HG03432 (cell line): ENCODE measurements at regions not wholly inside any gene's neighbourhood (a gene's known extent, or its start where the extent isn't known, plus 50 kb on each side); places are given as distances from the start of the nearest gene placed in this dataset.

ENCODE experiments used
- ATAC-seq: cut with Tn5 transposase; IDR thresholded peaks from one replicate; pipeline ENCODE4 v1.9.1; 2021; ENCODE audit warnings: mild to moderate bottlenecking, moderate library complexity; ENCODE audit not compliant: unreplicated experiment

DNA sequence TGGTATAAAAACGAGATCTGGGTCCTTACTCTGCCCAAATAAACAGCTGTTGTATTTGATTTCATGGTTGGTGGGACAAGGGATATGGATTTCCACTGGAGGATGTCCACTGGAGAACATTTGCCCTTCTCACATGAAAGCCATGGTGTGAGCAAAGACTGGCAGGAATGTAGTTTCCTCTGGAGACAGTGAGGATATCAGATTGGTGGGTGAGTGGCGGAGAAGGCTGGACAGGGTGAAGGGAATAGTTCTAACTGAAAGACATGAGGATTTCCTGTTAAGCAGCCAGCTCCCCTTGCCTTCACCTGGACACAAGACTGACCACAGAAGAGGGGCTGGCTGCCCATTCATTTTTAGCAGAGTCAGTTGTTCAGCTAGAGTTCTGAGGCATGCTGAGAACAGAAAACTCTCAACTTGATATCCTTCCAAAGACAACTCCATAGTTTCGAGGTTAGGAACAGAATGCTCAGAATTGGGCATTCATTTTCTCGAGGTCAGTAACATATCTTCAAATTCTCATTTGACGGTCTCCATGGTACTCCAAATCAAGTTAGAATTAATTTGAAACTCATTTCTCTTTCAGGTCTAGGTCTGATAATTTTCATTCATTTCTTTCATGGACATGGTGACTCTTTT, 365.7 kb downstream of the LRIG3 start:
- ATAC-seq = no peak

DNA sequence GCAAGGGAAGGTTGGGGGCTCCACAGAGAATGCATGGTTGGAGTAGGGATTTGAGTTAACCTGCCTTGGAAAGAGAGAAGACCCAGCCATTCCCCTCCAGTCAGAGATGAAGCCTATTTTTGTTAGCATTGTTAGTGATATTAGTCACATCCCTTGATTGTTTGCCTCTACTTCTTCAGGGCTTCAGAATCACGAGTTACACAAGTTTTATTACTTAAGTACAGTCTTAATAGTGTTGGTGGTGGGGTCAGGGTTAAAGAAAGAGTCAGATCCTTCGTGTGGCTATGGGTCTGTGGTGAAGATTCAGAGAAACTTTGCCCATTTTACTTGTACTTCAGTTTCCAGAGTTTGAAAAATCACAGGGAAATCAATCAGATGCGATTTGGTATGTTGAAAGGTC, 363.1 kb downstream of the LRIG3 start:
- ATAC-seq = no peak

DNA sequence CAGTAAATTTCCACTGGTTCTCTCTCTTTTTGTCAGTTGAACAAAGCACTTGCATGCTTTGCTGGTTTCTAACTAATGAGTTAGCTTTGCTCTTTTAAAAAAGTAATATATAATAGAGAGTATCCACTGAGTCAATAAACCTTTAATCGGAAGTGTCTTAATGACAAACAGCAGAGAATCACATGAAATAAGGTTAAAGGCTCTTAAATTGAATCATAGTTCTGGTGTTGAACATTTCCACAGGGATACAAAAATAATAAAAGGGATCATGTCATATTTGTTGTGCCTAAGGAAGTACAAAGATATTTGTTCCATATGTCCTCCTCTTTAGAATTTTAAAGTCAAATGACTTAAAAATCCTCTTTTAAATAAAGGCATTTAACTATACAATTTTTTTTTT, 362.6 kb downstream of the LRIG3 start:
- ATAC-seq = no peak

DNA sequence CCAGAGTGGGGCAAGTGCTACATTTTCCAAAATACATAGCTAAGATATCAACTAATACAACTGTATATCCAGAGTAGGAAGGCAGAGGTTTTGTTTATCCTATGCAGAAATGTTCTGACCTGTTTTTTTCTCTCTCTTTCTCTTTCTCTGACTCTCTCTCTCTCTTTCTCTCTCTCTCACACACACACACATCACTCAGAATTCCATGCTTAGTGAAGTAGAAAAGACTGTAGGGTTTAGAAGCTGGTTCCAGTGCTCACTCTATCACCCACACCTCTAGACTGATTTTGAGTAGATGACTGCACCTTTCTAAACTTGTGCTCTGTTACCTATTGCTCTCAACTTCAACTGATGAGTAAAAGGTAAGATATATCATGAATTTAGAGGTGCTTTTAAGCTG, 356.7 kb downstream of the LRIG3 start:
- no peak for ATAC-seq

DNA sequence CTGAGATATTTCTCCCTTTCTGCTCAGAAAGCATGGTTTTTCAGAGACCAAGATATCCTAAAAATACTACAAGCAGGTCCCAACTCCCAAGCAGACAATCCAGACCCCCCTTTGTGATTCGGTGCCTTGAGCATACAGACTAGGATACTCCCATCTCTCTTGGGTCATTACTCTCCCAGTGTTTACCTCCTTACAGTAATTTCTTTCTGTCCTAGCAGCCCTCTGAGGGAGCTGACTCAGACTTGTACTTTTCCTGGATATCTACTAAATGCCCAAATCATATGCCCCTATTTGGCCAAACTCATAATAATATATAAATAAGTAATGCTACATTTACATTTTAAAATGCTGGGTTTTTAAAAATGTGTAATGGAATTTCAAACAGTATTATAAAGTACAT, 355.6 kb downstream of the LRIG3 start:
- no peak for ATAC-seq

DNA sequence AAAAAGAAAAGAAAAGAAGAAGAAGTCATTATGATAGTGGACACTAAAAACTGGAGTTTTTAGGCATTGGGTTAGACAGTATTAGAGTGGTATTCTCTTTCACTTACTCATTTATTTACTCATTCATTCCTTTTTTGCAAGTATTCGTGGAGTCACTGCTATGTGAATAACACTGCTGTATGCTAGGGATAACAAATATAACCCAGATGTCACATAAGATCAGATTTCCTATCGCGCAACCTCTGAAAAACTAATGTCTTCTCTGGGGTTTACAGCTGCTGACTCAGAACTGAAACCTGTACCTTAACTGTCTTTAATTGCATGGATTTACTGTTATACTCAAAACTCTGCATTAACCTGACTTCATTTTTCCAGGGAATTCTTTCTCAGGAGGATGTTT, 353.7 kb downstream of the LRIG3 start:
- ATAC-seq = no peak

DNA sequence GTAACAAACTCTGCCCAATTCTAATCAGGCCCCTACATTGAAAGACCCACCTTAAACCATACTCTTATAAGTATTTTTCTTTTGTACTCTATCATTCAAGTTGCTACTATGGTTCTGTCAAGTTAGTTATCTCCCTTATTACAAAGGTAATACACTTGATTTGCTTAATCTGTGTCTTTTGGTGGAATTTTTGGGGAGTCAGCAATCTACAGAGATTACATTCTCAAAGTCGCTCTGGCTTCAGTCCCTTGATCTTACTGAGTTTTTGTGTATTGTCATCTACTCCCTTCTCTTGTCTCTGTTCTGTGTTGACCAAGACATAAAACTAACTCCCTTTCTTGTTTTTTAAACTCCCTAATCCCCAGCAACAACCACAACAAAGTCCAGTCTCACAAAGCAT, 353.1 kb downstream of the LRIG3 start:
- no peak for ATAC-seq

DNA sequence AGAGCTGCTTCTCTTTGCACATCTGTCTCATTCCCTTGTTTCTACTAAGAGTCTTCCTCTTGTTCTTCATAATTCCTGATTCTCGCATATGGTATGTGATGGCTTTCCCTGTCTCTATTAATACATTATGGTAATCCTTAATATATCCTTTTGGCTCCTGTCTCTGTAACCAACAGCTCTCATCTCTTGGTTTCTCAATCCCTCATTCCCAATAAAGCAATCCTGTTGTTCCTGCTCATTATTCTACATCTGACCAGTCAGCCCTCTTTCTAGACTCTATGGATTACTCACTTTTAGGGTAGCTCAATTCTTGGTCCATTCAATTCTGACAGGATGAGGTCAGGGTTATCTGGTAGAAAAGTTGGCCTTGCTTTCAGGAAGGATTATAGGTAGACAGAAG, 349.9 kb downstream of the LRIG3 start:
- ATAC-seq = no peak

DNA sequence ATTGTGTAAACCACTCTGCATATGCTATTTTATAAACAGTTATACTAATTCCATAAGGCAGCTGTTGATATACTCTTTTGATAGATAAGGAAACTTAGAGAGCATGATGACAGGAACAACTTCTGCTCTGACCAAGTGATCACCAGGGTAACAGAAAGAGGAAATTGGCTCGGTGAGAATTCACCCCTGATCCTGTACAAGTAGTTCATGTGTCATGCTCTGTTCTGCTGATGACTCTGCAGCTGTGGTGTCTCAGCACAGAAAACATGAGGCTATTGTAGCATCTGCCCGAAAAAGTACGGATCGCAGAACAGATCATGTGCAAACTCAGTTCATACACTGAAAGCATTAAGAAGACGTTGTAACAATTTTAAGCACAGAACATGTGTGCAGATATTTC, 345.0 kb downstream of the LRIG3 start:
- no peak for ATAC-seq

DNA sequence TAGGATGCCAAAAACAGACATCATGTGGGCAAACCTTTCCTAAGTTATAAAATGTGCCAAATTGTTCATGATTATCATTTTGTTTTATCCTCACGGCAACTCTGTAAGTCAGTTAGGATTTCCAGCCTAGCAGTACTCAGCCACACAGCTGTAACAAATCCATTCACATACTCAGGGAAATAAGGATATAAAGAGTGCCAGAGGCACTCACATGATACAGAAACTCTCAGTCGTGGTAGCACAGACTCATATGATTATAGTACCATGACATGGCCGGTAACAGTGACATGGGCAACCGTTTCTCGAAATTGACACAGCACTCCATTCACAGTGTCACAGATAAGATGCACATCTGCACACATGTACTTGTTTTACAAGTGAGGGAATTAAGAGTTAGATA, 344.2 kb downstream of the LRIG3 start:
- no peak for ATAC-seq

DNA sequence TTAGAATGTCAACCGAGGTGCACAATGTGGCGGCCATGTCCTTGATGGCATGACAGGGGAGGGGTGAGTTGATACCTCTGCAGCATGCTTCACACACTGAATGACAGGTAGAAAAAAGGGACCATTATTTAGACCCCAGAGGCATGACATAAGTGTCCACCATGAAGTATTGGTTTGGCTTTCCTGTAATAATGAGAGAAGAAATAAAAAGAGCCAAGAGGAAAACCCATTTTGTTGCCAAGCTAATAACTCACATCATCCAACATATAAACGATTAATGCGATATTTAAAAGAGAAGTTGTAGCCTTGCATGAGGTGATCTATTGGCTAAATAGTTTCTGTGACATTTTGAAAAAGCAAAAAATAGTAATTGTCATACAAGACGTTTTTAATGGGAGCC, 343.4 kb downstream of the LRIG3 start:
- no peak for ATAC-seq

DNA sequence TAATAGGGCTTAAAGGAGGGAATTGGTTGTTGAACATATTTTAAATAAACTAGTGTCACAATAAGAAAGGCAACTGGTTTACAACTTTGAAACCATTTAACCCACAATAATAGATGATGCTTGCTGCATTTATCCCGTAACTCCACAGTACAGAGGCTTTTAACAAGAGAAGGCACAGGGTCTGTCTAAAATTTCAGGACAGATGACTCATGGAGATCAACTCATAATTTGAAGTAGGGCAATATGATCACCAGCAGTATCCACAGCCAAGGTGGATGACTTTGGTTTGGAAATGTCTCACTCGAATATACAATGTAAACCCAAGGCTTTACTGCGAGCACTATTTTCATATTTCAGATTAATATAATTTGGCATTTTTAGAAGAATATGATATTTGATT, 340.2 kb downstream of the LRIG3 start:
- no peak for ATAC-seq

DNA sequence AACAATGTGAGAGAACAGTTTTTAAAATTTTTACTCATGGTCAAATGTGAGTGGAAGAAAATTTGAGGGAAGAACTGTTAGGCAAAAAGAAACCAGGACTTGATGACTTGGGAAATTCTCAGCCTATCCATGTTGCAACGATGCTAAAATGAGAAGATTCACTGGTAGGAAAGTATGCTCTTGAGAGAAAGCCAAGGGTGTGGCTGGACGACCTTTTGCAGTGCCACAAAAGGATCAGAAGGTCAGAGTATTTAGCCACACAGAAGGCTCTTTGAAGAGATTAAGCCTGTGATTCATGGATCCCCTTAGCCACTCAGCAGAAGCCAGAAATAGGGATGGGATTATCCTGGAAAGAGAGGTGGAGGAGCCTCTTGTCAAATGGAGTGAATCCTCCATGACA, 336.8 kb downstream of the LRIG3 start:
- no peak for ATAC-seq

DNA sequence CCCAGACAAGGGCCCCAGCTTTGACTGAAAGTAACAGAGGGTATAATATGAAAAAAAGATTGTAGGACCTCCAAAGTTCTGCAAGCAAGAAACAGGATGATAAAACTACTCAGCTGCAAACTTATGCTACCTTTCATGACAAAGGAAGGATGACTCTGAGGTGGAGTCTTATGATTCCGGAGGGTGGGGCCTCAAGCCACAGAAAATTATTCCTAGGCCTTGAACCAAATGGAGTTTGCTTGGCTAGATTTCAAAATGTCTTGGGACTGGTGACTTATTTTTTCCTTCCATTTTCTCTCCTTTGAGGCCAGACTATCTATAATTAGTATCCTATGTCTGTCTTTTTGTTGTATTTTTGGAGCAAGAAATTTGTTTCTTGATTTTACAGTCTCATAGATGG, 336.4 kb downstream of the LRIG3 start:
- no peak for ATAC-seq

DNA sequence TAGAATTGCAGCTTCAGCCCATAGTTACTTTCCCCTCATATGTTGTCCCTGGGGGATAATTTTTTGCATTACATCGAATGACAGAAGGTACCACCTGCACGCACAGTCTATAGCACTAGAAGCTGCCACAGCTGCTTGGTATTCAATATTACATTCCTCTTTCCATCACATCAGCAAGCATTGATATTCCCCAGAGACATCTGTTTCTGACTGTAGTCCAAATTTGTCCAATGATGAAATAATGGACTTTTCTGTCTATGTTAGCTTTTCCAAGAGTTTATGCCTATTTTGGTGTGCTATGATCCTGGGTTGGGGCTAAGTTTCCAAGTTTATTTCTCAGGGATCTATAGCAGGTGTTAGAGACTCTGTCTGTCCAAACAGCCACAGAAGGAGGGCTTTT, 335.4 kb downstream of the LRIG3 start:
- ATAC-seq = no peak

DNA sequence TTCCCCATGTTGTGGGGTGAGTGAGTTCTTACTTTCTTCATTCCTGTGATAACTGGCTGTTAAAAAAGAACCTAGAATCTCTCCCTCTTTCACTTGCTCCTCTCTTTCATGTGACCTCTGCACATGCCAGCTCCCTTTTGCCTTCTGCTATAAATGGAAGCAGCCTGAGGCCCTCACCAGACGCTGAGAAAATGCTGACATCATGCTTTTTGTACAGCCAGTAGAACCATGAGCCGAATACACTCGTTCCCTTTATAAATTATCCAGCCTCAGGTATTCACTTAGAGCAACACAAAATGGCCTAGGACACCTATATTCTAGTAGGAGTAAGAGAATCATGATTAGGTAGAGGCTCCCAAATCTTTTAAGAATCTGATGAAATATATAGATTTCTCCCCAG, 333.5 kb downstream of the LRIG3 start:
- no peak for ATAC-seq

DNA sequence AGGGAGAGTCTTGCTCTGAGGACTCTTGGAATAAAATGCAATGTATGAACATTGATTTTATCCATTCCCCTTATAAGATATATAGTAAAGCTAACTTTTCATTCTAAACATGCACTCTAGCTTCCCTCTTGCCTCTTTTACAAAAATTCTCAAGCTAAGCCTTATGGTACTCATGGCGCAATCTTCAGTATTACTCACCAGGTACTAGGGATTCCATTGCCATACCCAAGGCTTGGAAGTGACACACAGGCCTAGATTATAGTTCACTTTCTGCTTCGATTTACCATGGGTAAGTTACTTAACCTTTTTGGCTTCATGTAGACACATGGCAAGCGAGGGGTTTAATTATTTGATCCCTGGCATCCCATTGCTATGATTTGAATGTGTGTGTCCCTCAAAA, 331.5 kb downstream of the LRIG3 start:
- no peak for ATAC-seq

DNA sequence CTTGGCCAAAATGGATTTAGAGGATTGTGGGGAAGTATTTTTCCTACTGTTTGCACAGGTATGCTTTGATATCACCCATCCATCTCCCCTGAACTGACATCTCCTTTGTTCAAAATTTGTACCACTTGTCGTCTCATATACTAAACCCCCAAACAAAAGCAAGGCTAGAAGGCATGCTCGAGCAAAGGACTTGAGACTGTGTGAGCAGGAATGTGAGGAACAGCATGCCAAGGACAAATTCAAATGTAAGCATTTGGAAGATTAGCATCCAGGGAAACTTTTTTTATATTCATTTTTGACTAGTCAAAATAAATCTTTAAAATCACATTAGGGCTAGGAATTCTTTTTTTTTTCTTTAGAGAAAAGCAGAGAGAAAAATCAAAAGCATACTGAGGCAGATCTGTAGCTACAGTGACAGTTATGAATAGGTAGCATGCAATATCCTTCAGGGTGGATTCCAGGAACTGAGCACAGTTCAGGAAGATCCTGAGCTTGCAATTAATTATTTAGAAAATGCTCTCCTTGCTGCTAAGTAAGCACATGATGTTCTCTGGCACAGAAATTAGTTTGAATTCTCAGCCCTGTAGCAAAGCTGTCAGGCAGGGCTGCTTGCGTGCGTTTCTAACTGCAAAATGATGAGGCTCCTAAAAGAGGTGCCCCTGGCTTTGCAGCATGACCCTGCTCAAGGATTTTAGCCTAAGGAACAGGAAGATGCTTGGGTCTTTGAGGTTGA, 327.7 kb downstream of the LRIG3 start:
- no peak for ATAC-seq

DNA sequence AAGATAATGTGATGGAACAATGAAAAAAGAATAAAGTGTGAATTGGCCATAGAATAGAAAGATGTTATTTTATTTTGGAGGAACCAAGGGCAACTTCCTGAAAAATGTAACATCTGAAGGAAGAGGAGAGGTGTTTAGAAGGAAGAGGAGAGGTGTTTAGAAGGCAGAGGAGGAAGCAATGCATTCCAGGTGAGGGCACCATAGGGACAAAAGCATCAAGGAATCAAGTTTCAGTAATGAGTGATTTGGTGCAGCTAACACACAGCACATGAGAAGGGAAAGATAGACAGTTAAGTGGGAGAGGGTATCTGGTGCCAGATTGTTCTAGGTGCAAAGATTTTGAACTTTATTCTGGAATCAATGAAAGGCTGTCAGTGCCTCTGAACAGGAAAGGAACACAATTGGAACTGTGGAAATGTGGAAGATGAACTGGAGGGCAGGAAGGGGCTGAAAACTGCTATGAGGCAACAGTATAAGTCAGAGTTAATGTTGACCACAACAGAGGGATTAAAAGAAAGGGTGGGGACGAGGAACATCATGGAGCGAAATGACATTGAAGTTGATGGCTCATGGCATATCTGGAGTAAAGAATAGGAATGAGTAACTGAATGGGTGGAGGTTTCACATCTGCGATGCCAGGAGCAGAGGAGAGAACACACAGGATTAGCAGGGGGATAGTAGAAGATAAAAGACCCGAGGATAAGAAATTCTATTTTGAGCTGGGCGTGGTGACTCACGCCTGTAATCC, 326.6 kb downstream of the LRIG3 start:
- ATAC-seq = no peak

DNA sequence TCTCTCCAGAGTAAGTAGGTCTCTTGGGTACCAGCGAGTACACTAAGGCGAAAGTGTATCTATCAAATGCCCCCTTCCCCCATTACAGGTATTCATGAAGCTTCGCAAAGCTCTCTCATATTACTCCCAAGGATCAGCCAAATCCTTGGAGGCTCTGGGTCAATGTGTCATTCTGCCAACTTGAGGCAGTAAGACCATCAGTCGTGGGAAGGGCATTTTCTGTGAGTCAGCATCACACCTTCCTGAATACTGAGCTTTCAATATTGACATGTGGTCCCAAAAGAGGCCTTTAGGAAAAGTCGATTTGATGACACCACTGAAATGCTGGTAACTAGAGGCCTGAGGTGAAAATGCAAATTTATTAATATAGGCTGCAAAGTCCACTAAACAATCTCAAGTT, 323.9 kb downstream of the LRIG3 start:
- no peak for ATAC-seq

DNA sequence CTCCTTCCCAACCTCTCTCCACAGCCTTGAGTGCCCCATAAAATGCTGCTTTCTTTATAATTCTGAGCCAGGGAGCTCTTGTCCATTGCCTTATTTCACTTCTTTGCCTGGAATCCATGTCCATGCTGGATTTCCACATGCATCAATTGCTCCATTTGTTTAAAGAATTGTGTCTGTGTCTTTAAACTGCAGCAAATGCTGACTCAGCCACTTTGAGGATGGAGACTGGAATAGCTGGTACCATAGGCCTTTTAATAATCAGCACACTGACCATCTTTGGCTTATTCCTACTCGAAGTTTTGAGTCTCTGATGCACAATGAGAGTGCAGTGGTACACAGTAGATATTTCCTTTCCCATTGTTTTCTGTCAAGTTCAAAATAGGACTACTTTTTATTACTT, 318.8 kb downstream of the LRIG3 start:
- no peak for ATAC-seq

DNA sequence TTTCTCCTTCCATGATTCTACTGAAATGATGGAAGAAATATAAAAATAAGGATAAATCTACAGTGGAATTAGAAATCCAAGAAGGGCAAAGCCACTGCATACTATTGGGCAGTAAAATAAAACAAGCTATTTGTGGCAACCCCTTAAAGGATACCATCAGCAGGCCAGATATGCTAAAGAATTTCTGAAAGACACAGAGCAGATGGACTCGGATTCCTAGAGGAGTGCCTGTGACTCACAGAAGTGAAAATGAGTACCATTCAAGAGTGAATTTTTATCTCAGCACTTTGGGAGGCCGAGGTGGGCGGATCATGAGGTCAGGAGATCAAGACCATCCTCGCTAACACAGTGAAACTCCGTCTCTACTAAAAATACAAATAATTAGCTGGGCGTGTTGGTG, 318.1 kb downstream of the LRIG3 start:
- ATAC-seq = no peak
